ENCODE measurements at regions not wholly inside any gene's neighbourhood (a gene's known extent, or its start where the extent isn't known, plus 50 kb on each side); places are given as distances from the start of the nearest gene placed in this dataset.
"Not testable (repeated sequence)": the region's sequence is repeated elsewhere in the genome, so short reads cannot be mapped to it uniquely, and the experiment has no call there.

DNA sequence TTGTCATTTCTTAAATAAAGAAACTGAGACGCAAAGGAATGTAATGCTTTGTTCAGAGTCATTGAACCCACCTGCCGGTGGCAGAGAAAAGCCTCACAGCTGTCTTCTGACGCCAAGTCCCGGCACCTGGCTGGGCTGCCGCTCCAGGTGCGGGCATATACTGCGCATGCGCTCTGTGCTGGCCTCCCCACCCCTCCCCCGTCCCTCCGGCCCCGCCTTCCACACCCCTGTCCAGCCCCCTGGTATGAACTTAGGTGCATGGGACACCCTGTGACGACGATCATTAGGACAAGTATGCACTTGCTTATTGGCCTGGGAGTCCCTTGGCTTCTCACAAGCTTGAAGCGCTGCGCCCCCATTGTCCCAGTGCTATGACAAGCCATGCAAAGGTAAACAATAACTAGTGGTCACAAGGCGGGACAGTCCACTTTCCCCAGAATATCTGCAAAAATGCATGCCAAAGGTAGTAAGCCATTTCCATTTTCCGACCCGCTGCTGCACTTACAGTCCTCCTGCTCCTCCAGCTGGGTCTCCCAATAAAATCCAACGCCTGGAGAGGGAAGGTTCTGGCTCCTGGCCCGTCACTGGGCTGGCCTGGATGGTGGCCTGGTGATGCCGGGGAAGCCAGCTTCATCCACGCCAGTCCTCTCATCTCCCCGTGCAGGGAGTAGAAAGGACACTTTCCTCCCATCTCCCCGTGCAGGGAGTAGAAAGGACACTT is 100.4 kb downstream of the PSMG1 start:
- DNase-seq (ENCODE audit: low spot score), result peak; percentile 23

DNA sequence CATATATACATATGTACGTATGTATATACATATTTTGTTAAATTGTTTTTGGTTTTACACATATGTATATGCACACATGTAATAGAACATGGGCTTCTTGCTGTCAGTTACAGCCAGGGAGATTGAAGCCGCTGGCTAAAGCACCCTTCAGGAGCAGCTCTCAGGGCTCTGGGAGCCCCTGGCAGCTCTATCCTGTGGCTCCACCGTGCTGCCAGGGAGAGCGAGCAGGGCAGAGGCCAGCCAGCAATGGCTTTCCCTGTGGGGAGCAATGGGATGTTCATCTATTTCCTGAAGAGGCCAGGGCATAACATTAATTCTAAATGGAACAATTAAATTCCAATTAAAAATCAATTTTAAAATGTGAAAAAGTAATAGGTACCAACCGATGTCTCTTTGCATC is 102.9 kb downstream of the PSMG1 start:
- no peak for DNase-seq (ENCODE audit: low spot score)

DNA sequence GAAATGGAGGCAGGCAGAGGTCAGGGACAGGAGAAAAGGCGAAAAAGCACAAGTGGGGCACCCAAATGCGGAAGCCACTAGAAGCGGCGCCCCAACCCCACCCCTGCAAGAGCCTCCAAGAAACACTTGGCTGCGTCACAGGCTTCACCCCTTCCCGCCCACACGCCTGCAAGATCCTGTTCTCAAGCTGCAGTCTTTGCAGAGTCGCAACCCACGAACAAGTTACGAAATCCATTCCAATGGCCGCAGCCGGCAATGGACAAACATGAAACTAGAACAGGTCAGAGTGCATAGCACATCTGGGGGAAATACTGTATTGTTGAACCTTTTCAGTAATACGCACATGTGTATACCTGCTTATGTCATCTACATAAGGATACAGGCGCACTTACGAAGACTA is 103.6 kb downstream of the PSMG1 start:
- DNase-seq (ENCODE audit: low spot score), result no peak

DNA sequence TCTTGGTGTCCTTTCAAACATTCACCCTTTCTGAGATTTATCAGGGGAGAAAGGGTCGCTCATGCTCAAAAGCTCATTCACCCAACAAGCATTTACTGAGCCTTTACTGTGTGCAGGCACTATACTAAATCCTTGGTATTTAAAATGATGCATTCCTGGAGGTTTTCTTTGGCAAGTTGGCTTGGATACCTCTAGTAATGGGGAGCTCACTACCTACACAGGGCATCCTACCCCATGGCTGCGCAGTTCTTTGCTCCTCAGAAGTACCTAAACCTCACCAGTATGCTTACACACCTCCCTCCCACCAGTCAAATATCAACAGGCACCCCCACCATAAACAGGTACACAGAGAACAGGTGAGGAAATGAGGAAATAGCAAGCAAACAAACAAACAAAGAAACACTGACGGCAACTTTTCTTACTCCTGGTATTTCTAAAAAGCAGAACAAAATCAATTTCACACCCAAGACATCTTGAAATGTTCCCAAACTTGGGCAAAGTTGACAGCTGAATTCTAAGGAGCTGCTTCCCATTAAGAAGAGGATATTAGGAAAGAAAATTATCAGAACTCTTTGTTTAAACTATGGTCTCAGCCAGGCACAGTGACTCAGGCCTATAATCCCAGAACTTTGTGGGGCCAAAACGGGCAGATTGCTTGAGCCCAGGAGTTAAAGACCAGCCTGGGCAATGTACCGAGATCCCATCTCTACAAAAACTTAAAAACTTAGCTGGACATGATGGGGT is 104.8 kb downstream of the PSMG1 start:
- DNase-seq (ENCODE audit: low spot score), result no peak

DNA sequence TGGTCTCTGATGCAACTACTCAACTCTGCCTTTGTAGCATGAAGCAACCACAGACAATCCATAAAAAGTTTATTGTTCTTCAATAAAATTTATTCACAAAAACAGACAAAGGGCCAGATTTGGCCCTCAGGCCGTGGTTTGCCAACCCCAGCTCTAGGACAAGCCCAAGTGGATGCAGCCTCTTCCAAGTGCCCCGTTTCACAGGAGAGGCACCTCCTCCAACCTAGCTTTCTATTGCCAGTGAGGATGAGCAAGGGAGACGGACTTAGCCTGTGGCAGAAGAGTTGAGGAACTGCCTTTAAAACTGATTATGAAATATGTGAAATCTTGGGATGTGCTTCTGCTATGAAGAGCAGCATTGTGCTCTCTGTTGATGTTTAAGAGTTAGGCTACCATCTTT is 105.4 kb downstream of the PSMG1 start:
- DNase-seq (ENCODE audit: low spot score), result no peak

DNA sequence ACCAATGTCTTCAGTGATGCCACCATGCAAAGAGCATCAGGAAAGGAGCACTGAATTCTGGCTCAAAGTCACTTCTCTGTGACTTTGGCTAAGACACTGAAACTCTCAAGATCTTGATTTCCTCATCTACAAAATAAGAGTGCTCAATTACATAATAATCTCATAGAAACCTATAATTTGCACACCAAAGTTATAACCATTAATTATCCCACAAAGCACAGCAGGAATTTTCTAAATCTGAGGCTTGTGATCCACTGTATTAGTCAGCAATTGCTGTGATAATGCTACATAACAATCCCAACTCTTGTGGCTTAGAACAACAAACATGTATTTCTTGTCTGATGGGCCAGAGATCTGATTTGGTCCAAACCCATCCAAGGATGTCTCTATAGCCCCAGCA is 108.7 kb downstream of the PSMG1 start:
- no peak for DNase-seq (ENCODE audit: low spot score)

DNA sequence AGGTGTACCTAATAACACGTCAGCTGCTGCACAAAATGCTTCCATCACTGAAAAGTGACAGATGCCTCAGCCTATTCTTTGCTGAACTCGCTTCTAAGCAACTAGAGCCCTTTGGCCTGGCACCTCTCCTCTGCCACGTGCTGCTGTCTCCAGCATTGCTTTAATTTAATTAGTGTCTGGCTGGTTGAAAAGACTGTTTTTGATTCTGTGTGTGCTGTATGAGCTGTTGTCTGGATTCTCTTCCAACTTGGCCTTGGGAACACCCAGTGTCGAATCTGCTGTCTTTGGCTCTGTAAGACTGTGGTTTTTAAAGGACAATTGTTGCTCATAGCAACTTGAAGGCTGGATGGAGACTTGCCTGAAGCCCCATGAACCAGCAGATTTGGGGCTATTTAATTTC is 109.5 kb downstream of the PSMG1 start:
- no peak for DNase-seq (ENCODE audit: low spot score)

DNA sequence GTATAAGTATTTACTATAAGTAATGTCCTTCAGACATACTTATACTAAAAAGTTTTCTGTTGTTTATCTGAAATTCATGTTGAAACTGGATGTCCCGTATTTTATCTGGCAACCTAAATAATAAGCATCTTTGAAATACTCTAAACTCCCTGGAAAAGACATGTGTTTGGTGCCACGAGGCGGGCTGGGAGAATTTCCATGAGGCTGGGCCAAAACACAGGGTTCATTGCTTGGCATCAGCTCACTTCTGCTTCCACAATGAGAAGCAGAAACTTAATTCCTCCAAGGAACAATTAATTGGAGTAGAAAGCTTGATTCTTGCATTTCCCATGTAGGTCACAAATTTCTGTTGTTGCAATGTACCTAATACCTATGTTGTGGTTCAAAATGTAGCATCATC is 110.2 kb downstream of the PSMG1 start:
- no peak for DNase-seq (ENCODE audit: low spot score)

DNA sequence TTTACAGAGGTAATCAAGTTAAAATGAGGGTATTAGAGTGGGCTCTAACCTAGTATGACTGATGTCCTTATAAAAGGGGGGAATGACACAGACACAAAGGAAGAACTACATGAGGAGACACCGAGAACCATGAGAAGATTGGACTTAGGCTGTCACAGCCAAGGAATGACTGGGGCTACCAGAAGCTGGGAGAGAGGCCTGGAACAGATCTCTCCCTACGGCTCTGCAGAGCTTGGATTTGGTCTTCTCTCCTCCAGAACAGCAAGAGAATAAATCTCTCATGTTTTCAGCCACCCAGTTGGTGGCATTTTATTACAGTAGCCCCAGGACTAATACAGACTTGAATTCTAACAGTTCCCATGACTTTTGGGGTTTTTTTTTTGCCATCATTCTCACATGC is 110.8 kb downstream of the PSMG1 start:
- no peak for DNase-seq (ENCODE audit: low spot score)

DNA sequence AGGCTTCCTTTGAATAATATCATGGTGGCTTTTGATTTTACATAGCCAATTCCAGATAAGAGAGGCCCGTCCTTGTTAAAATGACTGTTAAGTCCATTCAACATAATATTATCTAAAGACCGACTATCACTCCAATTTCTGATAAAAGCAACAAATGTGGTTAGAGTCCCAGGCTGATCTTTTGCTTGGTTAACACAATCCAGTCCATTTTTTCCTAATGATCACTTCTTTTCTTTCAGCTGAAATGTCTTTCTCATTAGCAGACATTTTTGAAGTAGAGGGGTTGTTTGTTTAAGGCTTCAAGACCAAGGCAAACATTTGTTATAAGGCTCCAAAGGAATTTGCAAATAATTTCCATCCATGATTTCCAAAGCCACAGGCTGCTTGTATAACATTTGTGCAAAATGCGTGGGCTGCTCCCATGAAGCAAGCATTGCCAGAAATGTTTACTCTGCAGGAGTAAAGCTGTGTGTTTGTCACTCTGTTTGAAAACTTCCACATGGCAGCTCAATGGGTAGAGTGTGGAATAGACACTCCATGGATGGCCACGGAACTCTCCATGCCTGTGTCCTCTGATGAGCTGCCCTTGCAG is 111.5 kb downstream of the PSMG1 start:
- no peak for DNase-seq (ENCODE audit: low spot score)

DNA sequence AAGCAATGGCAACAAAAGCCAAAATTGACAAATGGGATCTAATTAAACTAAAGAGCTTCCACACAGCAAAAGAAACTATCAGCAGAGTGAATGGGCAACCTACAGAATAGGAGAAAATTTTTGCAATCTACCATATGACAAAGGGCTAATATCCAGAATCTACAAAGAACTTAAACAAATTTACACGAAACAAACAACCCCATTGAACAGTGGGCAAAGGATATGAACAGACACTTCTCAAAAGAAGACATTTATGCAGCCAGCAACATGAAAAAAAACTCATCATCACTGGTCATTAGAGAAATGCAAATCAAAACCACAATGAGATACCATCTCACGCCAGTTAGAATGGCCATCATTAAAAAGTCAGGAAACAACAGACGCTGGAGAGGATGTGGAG is 113.4 kb downstream of the PSMG1 start:
- DNase-seq (ENCODE audit: low spot score), result not testable (repeated sequence)

DNA sequence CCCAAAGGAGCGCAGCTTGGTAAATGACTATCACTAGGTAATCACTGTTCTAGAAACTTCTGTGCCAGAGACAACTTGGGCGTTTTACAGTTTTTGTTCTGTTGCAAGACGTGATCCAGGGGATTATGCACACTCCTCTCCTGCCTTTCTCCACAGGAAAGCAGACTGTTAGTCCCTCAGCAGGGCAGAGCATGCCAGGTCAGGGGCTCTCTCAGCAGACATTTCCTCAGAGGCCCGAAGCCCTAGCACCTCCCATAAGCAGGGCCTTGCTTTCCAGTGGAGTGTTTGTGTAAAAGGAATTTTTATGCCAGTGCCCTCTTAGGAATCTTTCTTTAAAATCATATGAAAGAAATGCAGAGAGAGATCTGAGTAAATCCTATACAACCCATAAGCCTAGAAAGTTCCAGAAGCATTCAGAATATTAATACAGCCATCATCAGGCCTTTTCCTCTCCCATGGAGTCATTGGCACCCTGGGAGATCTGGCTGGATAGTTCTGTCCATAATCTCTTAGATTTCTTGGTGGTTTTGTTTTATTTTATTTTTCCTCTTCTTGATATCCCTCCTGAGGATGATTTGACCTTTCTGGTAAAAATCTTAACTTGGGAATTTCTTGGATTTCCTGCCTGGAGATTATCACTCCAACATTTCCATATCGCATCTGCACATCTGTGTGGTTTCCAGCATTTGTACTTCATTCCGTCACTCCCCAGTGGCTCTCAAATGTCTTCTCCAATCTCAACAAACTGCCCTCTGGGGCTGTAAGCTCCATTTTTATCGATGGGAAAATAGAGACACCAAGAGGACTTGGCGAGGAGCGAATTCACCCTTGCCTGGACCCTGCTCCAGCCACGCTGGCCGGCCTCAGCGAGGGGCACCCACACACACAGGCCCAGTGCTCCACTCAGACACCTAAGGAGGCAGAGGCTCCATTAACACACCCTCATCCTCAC is 116.1 kb downstream of the PSMG1 start:
- DNase-seq (ENCODE audit: low spot score), result no peak

DNA sequence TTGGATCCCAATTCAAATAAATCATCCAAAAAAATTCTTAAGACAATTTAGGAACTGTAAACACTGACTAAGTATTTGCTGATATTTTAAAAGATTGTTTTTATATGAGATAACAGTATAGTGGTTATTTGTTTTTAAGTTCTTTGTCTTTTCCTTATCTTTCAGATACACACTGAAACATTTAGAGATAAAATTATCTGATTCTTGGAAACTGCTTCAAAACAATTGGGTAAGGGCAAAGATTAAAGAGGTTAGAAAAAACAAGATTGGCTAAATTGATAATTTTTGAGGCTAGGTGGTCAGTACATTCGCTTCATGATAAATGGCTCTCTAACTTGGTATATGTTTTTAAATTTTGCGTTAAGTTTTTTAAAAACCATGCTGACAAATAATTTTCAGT is 117.3 kb downstream of the PSMG1 start:
- no peak for DNase-seq (ENCODE audit: low spot score)

DNA sequence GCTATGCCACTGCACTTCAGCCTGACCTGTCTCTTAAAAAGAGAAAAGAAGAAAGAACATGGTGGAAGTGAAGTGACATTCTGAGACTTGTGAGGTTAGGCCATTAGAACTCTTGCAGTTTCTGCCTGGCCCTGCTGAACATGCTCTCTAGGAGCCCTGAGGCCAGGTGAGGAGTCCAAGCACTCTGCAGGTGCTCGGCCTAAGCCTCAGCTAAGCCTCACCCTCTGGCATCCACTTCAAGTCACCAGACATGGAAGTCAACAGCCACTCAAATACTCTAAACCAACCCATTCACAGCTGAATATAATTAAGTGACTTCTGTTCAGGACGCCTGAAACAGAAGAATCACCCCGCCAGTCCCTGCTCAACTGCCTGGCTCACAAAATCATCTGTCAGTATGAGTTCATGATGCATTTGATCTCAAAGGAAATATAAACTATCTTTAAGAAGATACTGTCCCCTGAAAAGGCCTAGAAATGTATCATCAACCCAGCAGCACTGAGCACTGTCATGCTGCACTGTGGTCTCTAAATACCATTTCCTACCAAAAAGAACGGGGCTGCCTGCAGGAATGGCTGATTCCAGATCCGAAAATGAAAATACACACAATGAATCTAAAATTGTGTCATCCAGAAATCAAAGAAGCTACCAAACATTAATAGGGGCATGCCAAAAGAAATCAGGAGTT is 118.8 kb downstream of the PSMG1 start:
- no peak for DNase-seq (ENCODE audit: low spot score)

DNA sequence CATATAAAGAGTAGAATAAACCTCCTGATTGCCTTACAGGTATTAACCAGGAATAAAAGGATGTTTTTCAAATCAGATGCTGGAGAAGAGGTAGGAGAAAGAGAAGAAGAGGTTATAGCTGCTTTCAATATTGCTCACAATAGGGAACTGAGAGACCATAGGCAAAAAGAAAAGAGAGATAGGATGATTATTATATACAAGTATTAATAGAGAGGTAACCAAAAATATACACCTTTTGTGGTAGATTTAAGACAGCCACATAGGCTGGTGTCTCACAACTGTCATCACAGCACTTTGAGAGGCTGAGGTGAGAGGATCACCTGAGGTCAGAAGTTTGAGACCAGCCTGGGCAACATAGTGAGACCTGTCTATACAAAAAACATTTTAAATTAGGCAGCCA is 119.7 kb downstream of the PSMG1 start:
- no peak for DNase-seq (ENCODE audit: low spot score)

DNA sequence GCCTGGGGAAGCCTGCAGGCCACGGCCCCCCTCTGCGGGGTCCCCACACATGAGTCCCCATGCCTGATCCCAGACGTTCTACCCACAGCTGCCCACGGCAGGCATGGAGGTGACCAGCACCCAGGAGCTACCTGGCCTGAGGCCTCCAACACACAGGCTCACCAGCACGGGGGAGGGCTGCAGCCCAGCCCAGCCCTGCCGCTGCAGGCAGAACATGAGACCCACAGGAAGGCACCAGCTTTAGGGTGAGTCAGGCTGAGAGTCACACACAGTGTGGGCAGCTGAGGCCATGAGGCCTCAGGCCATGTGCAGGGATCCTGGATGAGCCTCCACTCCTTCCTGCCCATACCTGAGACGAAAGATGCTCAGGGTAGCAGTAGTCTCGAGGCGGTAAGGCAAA is 121.1 kb downstream of the PSMG1 start:
- no peak for DNase-seq (ENCODE audit: low spot score)

DNA sequence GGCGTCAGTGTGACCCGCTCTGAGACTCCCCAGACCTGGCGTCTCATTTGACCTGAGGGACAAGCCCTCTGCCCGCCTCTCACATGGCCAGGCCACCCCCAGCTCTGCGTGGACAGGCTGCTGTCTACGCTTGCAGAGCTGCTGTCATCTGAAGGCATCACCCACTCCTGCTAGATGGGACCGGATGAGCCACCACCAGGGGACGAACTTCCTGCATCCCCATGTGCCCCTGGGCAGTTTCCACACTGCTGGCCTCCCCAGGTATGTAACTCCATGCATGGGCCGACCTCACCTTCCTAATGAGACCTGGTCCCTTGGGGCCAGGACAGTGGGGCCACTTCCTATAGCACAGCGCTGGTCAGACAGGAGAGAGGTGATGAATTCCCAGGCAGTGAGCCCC is 121.5 kb downstream of the PSMG1 start:
- no peak for DNase-seq (ENCODE audit: low spot score)

DNA sequence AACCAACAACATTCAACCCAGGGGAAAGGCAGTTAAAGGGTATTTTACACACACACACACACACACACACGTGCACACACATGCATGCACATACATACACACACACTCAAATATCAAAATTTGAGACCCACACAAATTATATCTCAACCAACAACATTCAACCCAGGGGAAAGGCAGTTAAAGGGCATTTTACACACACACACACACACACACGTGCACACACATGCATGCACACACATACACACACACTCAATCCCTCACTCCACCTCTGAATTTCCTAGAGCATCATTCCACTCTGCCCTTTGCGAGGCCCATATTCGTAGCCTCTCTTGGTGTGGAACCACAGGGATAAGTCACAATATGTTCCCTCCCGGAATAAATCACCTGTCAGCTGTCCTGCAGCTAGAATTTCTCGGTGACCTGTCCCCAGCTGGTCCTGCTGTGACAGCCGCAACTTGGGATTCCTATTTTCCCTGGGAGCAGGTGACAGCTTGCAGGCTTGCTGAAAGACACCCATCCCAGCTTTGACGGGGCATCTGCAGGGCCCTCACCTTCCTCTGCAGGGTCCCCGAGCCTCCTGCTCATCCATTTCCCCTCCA is 122.7 kb downstream of the PSMG1 start:
- no peak for DNase-seq (ENCODE audit: low spot score)

DNA sequence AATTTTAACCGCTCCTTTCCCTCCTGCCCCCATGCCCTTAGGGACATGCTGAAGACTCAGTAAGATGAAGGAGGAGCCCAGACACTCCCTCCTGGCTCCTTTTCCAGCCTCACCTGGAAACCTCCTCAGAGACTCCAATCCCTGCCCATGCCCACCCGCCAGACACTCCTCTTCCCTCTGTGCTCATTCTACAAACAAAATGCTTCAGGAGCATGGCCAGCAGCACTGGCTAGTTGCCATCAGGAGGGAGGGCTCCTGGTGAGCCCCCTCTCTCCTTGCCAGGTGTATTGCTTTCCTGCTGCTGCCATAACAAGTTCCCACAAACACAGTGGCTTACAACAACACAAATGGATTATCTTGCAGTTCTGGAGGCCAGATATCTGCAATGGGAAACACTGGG is 126.1 kb downstream of the PSMG1 start:
- no peak for DNase-seq (ENCODE audit: low spot score)

DNA sequence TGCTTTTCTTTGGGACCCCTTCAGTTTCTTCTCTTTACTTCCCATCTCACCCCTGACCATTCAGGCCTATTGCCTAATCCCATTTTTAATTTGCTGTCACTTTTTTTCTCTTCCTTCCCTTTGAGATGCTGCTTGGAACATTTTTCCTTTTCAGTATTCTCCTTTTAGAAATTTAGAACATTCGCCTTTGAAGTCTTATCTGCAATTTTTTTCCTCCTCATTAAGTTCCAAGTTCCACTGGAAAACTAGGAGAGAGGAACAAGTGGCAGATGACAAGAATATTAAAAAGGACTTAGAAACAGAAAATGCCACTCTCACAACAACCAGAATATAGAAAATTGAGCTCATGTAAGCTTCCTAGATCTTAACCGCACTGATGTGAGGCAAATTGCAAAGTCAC is 126.6 kb downstream of the PSMG1 start:
- DNase-seq (ENCODE audit: low spot score), result no peak

DNA sequence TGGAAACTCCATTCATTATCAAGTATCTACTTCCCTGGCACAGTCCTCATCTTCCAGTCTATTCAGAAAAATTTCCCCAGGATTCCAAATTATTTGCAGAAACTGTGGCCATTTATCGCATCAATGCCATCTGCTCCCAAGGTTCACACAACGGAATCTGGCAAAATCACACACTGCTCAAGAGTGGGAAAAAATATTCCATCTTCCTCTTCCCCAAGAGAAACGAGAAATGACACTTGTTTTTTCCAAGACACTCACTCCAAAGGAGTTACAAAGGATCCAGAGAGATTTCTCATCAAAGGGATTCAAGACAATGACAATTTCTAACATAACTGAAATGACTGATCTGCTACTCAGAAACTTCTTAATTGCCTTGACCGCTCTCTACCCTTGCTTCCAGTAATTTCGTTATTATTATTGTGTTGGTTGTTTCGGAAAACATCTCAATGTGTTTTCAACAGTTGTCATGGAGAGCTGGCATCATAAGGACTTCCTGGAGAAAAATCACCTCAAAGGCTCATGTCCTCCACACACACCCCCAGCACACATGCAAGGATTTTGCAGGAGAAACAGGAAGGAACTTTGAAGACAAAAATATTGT is 128.0 kb downstream of the PSMG1 start:
- DNase-seq (ENCODE audit: low spot score), result no peak

All from LoVo (cell line).